ENCODE measurements at regions not wholly inside any gene's neighbourhood (a gene's known extent, or its start where the extent isn't known, plus 50 kb on each side); places are given as distances from the start of the nearest gene placed in this dataset.
A peak's percentile ranks its signal among the peaks of the same experiment; 100 is the strongest.

- Histone ChIP-seq H3K27me3 (ENCODE audit: insufficient read depth, low read length) (no peaks in the 10 kb centered on the region), H3K4me1 (ENCODE audit: insufficient read depth, low read length) (peaks cover 30% of the 10 kb centered on the region), H4K20me1 (ENCODE audit: insufficient read depth, low read length) (no peaks in the 10 kb centered on the region), H3K79me2 (ENCODE audit: insufficient read depth, low read length) (no peaks in the 10 kb centered on the region), H3K4me3 (ENCODE audit: insufficient read depth, low read depth, low read length) (no peak overlapping the region), H3K27ac (ENCODE audit: low read depth, low read length) (no peak overlapping the region), H3K9me3 (ENCODE audit: insufficient read depth, low read depth, low read length) (no peaks in the 10 kb centered on the region), H3K9ac (ENCODE audit: low read length) (no peak overlapping the region), H3K4me2 (ENCODE audit: low read length) (peak overlapping the region; percentile 19), H3K36me3 (ENCODE audit: insufficient read depth, low read length) (no peaks in the 10 kb centered on the region), H2AFZ (ENCODE audit: low read depth, low read length) (no peak overlapping the region)
- H3K4me3 Mint-ChIP-seq (ENCODE audit: unreplicated experiment), result no peak overlapping the region
- H3K4me1 Mint-ChIP-seq (ENCODE audit: low read depth, unreplicated experiment), result peaks cover 43% of the 10 kb centered on the region
- no peak overlapping the region for H3K27ac Mint-ChIP-seq (ENCODE audit: unreplicated experiment)
- H3K9me3 Mint-ChIP-seq (ENCODE audit: unreplicated experiment), result no peaks in the 10 kb centered on the region
- FAIRE-seq, result no peak
- H3K27me3 Mint-ChIP-seq (ENCODE audit: low read depth, unreplicated experiment), result no peaks in the 10 kb centered on the region
- H3K36me3 Mint-ChIP-seq (ENCODE audit: low read depth, unreplicated experiment), result peaks cover 1% of the 10 kb centered on the region
- DNase-seq (ENCODE audit: low read depth), result no peak
- TF ChIP-seq EZH2 (IDR thresholded peaks at IDR 0.05; ENCODE audit: insufficient read depth, low read length), result no peak
- no peak for TF ChIP-seq CTCF (IDR thresholded peaks at IDR 0.05; ENCODE audit: insufficient read depth, low read depth, low read length)
Observed at GRCh38 chr2:196245378-196246140, 74.2 kb upstream of the STK17B start.

DNA sequence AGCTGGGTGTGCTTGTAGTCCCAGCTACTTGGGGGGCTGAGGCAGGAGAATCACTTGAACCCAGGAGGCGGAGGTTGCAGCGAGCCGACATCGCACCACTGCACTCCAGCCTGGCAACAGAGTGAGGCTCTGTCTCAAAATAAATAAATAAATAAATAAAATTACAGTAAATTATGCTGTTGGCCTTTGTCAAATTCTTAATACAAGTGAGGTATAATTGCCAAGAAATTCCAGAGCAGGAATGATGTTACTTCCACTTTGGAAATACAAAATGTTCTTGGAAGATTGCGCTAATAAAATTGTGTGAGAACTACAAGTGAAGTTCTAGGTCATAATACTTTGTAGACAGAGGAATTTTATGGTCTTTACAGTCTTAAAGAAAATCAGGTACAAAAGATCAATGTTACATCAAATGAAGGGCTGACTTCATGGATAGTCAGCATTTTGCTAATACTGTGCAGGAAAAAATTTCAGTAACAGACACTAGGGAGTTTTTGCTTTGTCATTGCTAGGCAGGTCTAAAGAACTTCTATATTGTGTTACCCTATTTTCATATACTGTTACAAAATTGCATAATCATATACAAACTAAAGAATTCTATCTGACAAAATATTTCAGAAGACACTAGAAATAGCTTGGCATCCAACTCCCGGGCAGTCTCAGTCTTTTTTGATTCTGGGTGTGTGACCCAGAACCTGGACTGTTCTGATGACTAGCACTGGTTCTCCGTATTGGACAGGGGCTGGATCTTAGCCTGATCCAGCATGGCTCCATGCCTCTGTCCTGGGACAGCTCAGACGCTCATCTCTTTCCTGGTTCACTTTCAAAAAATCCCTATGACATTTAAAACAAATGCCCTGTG, 76.0 kb upstream of the STK17B start:
- Mint-ChIP-seq H3K27me3 (ENCODE audit: low read depth, unreplicated experiment) (no peaks in the 10 kb centered on the region), H3K27ac (ENCODE audit: unreplicated experiment) (peak overlapping the region; percentile 88), H3K4me3 (ENCODE audit: unreplicated experiment) (no peak overlapping the region), H3K4me1 (ENCODE audit: low read depth, unreplicated experiment) (peaks cover 47% of the 10 kb centered on the region), H3K36me3 (ENCODE audit: low read depth, unreplicated experiment) (peaks cover under 1% of the 10 kb centered on the region), H3K9me3 (ENCODE audit: unreplicated experiment) (no peaks in the 10 kb centered on the region)
- H3K79me2 ChIP-seq (ENCODE audit: insufficient read depth, low read length), result no peaks in the 10 kb centered on the region
- no peak overlapping the region for H2AFZ ChIP-seq (ENCODE audit: low read depth, low read length)
- H3K9me3 ChIP-seq (ENCODE audit: insufficient read depth, low read depth, low read length), result no peaks in the 10 kb centered on the region
- no peak overlapping the region for H3K27ac ChIP-seq (ENCODE audit: low read depth, low read length)
- no peak overlapping the region for H3K4me2 ChIP-seq (ENCODE audit: low read length)
- DNase-seq (ENCODE audit: low read depth) (no peak), FAIRE-seq (no peak)
- H3K4me1 ChIP-seq (ENCODE audit: insufficient read depth, low read length), result peaks cover 30% of the 10 kb centered on the region
- no peaks in the 10 kb centered on the region for H4K20me1 ChIP-seq (ENCODE audit: insufficient read depth, low read length)
- no peak overlapping the region for H3K9ac ChIP-seq (ENCODE audit: low read length)
- H3K27me3 ChIP-seq (ENCODE audit: insufficient read depth, low read length), result no peaks in the 10 kb centered on the region
- H3K4me3 ChIP-seq (ENCODE audit: insufficient read depth, low read depth, low read length), result no peak overlapping the region
- no peak for TF ChIP-seq CTCF (IDR thresholded peaks at IDR 0.05; ENCODE audit: insufficient read depth, low read depth, low read length)
- TF ChIP-seq EZH2 (IDR thresholded peaks at IDR 0.05; ENCODE audit: insufficient read depth, low read length), result no peak
- no peaks in the 10 kb centered on the region for H3K36me3 ChIP-seq (ENCODE audit: insufficient read depth, low read length)
